Stimulated activated memory B cell treated with anti-CD40 and anti-IgM and Interleukin-4, amounts not matched to agents 10 μg/mL and 1 μg/mL and 100 μg/mL, for 72 hours (primary cell): ENCODE measurements at regions not wholly inside any gene's neighbourhood (a gene's known extent, or its start where the extent isn't known, plus 50 kb on each side); places are given as distances from the start of the nearest gene placed in this dataset.

Source experiments
- ATAC-seq: fragments of 150-1000 bp; cut with Tn5 transposase; 2 replicates; pipeline ENCODE4 v1.10.0; 2021
- H3K27ac Mint-ChIP-seq: one replicate; pipeline ENCODE4 v1.8.0; 2022; ENCODE audit warnings: mild to moderate bottlenecking, mixed read lengths
- H3K27me3 Mint-ChIP-seq: one replicate; pipeline ENCODE4 v1.8.0; 2022; ENCODE audit warnings: mixed read lengths
- H3K36me3 Mint-ChIP-seq: one replicate; pipeline ENCODE4 v1.8.0; 2022; ENCODE audit warnings: mixed read lengths
- H3K4me1 Mint-ChIP-seq: one replicate; pipeline ENCODE4 v1.8.0; 2022; ENCODE audit warnings: mixed read lengths
- H3K4me3 Mint-ChIP-seq: one replicate; pipeline ENCODE4 v1.8.0; 2022; ENCODE audit warnings: mild to moderate bottlenecking, moderate library complexity, mixed read lengths
- H3K9me3 Mint-ChIP-seq: one replicate; pipeline ENCODE4 v1.8.0; 2022; ENCODE audit warnings: mixed read lengths

GRCh38 chr12:102609996-102610395, 129.6 kb upstream of the IGF1 start:
- no peak for ATAC-seq
- peaks cover 19% of the 10 kb centered on the region for H3K27me3 Mint-ChIP-seq
- no peak overlapping the region for H3K27ac Mint-ChIP-seq
- H3K9me3 Mint-ChIP-seq = peaks cover 15% of the 10 kb centered on the region
- no peak overlapping the region for H3K4me3 Mint-ChIP-seq
- H3K36me3 Mint-ChIP-seq = no peaks in the 10 kb centered on the region
- H3K4me1 Mint-ChIP-seq = no peaks in the 10 kb centered on the region

GRCh38 chr12:102603021-102603420, 122.7 kb upstream of the IGF1 start:
- ATAC-seq = no peak
- H3K9me3 Mint-ChIP-seq = peaks cover 11% of the 10 kb centered on the region
- no peak overlapping the region for H3K27ac Mint-ChIP-seq
- no peak overlapping the region for H3K4me3 Mint-ChIP-seq
- no peaks in the 10 kb centered on the region for H3K4me1 Mint-ChIP-seq
- no peaks in the 10 kb centered on the region for H3K36me3 Mint-ChIP-seq
- H3K27me3 Mint-ChIP-seq = peaks cover 14% of the 10 kb centered on the region

GRCh38 chr12:102602521-102602920, 122.2 kb upstream of the IGF1 start:
- Mint-ChIP-seq H3K4me1 (no peaks in the 10 kb centered on the region), H3K4me3 (no peak overlapping the region), H3K9me3 (peaks cover 7% of the 10 kb centered on the region), H3K36me3 (no peaks in the 10 kb centered on the region), H3K27ac (no peak overlapping the region), H3K27me3 (peaks cover 9% of the 10 kb centered on the region)
- ATAC-seq = no peak

- Mint-ChIP-seq H3K4me1 (no peaks in the 10 kb centered on the region), H3K9me3 (peaks cover 3% of the 10 kb centered on the region), H3K36me3 (no peaks in the 10 kb centered on the region), H3K4me3 (no peak overlapping the region), H3K27me3 (peaks cover under 1% of the 10 kb centered on the region), H3K27ac (no peak overlapping the region)
- ATAC-seq = no peak
These were observed 121.3 kb upstream of the IGF1 start for GRCh38 chr12:102601621-102602020.

- ATAC-seq = no peak
- H3K9me3 Mint-ChIP-seq = no peaks in the 10 kb centered on the region
- no peak overlapping the region for H3K27ac Mint-ChIP-seq
- H3K4me1 Mint-ChIP-seq = no peaks in the 10 kb centered on the region
- no peak overlapping the region for H3K4me3 Mint-ChIP-seq
- H3K27me3 Mint-ChIP-seq = peaks cover 17% of the 10 kb centered on the region
- H3K36me3 Mint-ChIP-seq = no peaks in the 10 kb centered on the region
These were observed 116.3 kb upstream of the IGF1 start for GRCh38 chr12:102596687-102597086.

- ATAC-seq = no peak
These were observed 115.7 kb upstream of the IGF1 start for GRCh38 chr12:102596031-102596430.

GRCh38 chr12:102595315-102595714, 115.0 kb upstream of the IGF1 start:
- no peaks in the 10 kb centered on the region for H3K9me3 Mint-ChIP-seq
- peaks cover 17% of the 10 kb centered on the region for H3K27me3 Mint-ChIP-seq
- no peaks in the 10 kb centered on the region for H3K36me3 Mint-ChIP-seq
- no peaks in the 10 kb centered on the region for H3K4me1 Mint-ChIP-seq
- no peak overlapping the region for H3K27ac Mint-ChIP-seq
- no peak for ATAC-seq
- no peak overlapping the region for H3K4me3 Mint-ChIP-seq

More at GRCh38 chr12:102596031-102596430, 115.7 kb upstream of the IGF1 start:
- Mint-ChIP-seq H3K9me3 (no peaks in the 10 kb centered on the region), H3K27me3 (peaks cover 17% of the 10 kb centered on the region), H3K4me3 (no peak overlapping the region), H3K27ac (no peak overlapping the region), H3K36me3 (no peaks in the 10 kb centered on the region), H3K4me1 (no peaks in the 10 kb centered on the region)

- no peak for ATAC-seq
- Mint-ChIP-seq H3K4me3 (no peak overlapping the region), H3K27me3 (peaks cover 17% of the 10 kb centered on the region), H3K4me1 (no peaks in the 10 kb centered on the region), H3K27ac (no peak overlapping the region), H3K9me3 (no peaks in the 10 kb centered on the region), H3K36me3 (no peaks in the 10 kb centered on the region)
These were observed 112.8 kb upstream of the IGF1 start for GRCh38 chr12:102593134-102593533.

- ATAC-seq = no peak
- Mint-ChIP-seq H3K27me3 (peaks cover 17% of the 10 kb centered on the region), H3K9me3 (no peaks in the 10 kb centered on the region), H3K4me1 (no peaks in the 10 kb centered on the region), H3K36me3 (no peaks in the 10 kb centered on the region), H3K4me3 (no peak overlapping the region), H3K27ac (no peak overlapping the region)
These were observed 111.8 kb upstream of the IGF1 start for GRCh38 chr12:102592134-102592533.

GRCh38 chr12:102573237-102573636, 92.9 kb upstream of the IGF1 start:
- no peak for ATAC-seq
- Mint-ChIP-seq H3K27me3 (peaks cover 10% of the 10 kb centered on the region), H3K27ac (no peak overlapping the region), H3K9me3 (no peaks in the 10 kb centered on the region), H3K4me1 (no peaks in the 10 kb centered on the region), H3K4me3 (no peak overlapping the region), H3K36me3 (no peaks in the 10 kb centered on the region)

- Mint-ChIP-seq H3K27ac (no peak overlapping the region), H3K4me1 (no peaks in the 10 kb centered on the region), H3K36me3 (no peaks in the 10 kb centered on the region), H3K27me3 (peaks cover 10% of the 10 kb centered on the region), H3K4me3 (no peak overlapping the region), H3K9me3 (no peaks in the 10 kb centered on the region)
- ATAC-seq = no peak
These were observed 91.5 kb upstream of the IGF1 start for GRCh38 chr12:102571889-102572288.

GRCh38 chr12:102570256-102570655, 89.9 kb upstream of the IGF1 start:
- Mint-ChIP-seq H3K4me3 (no peak overlapping the region), H3K27me3 (peaks cover 10% of the 10 kb centered on the region), H3K4me1 (no peaks in the 10 kb centered on the region), H3K36me3 (no peaks in the 10 kb centered on the region), H3K9me3 (peaks cover 5% of the 10 kb centered on the region), H3K27ac (no peak overlapping the region)
- no peak for ATAC-seq

GRCh38 chr12:102569803-102570202, 89.4 kb upstream of the IGF1 start:
- Mint-ChIP-seq H3K36me3 (no peaks in the 10 kb centered on the region), H3K27ac (no peak overlapping the region), H3K27me3 (peaks cover 7% of the 10 kb centered on the region), H3K9me3 (peaks cover 5% of the 10 kb centered on the region), H3K4me1 (no peaks in the 10 kb centered on the region), H3K4me3 (no peak overlapping the region)
- no peak for ATAC-seq

GRCh38 chr12:102568276-102568675, 87.9 kb upstream of the IGF1 start:
- Mint-ChIP-seq H3K27me3 (no peaks in the 10 kb centered on the region), H3K4me1 (no peaks in the 10 kb centered on the region), H3K4me3 (no peak overlapping the region), H3K36me3 (no peaks in the 10 kb centered on the region), H3K27ac (no peak overlapping the region), H3K9me3 (peaks cover 5% of the 10 kb centered on the region)
- ATAC-seq = no peak

- H3K36me3 Mint-ChIP-seq = no peaks in the 10 kb centered on the region
- H3K4me1 Mint-ChIP-seq = no peaks in the 10 kb centered on the region
- no peaks in the 10 kb centered on the region for H3K27me3 Mint-ChIP-seq
- no peak for ATAC-seq
- H3K27ac Mint-ChIP-seq = no peak overlapping the region
- H3K4me3 Mint-ChIP-seq = no peak overlapping the region
- H3K9me3 Mint-ChIP-seq = peaks cover 5% of the 10 kb centered on the region
These were observed 86.9 kb upstream of the IGF1 start for GRCh38 chr12:102567031-102567985.

GRCh38 chr12:102565555-102565954, 85.2 kb upstream of the IGF1 start:
- Mint-ChIP-seq H3K9me3 (peaks cover 5% of the 10 kb centered on the region), H3K4me1 (no peaks in the 10 kb centered on the region), H3K36me3 (no peaks in the 10 kb centered on the region), H3K27ac (no peak overlapping the region), H3K27me3 (no peaks in the 10 kb centered on the region), H3K4me3 (no peak overlapping the region)
- no peak for ATAC-seq
